DMS79 (cell line): ENCODE measurements at regions not wholly inside any gene's neighbourhood (a gene's known extent, or its start where the extent isn't known, plus 50 kb on each side); places are given as distances from the start of the nearest gene placed in this dataset.

Source experiments
- DNase-seq: peaks from one replicate; lab custom pipeline; 2025; lab: John Stamatoyannopoulos, UW

DNA sequence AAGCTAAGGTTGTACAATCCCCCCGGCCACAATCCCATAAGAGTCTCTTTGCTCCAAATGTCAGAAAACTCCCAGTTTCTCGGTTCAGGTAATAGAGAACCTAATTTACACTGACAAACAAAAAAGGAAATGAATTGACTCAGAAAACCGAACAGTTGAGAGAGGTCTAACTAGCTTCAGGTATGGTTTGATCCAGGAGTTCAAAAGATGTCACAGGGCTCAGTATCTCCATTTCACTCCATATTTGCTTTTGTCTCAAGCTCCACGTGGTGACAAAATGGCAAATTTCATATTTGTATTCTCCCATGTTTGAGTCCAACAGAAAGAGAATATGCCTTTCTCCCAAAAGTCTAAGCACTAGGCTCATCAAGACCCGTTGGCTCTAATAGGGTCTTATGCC is 117.4 kb downstream of the AXIN2 start:
- DNase-seq: no peak

GRCh38 chr17:65442691-65443090 is 118.8 kb downstream of the AXIN2 start:
- DNase-seq: no peak

- DNase-seq: no peak
These were observed 119.2 kb downstream of the AXIN2 start for GRCh38 chr17:65442250-65442649.

- no peak for DNase-seq
These were observed 120.3 kb downstream of the AXIN2 start for GRCh38 chr17:65441053-65441605.

DNA sequence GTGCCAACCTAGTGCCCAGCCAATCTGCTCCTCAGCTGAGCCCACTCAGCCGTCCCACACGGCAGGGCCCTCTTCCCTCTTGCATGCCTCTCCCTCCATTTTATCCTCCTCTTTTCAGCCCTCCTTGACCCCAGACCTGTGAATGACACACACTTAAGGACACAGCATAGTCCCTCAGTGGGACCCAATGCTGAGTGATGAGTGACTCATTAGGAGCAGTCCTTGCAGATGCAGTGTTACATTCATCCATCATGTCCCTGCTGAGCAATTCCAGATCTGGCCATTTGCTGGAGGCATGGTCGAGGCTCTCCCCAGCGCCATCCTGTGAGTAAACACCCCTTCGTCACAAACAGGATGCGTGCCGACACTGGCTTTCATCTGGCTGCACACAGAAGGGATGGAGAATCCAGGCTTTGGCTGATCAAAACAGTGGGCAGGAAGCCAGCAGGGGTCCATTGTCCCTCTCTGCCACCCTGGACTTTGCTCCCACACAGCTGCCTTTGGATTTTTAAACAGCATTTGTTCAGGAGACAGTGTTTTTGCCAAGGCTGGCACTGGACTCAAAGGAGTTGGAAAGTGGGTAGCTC is 122.6 kb downstream of the AXIN2 start:
- no peak for DNase-seq

DNA sequence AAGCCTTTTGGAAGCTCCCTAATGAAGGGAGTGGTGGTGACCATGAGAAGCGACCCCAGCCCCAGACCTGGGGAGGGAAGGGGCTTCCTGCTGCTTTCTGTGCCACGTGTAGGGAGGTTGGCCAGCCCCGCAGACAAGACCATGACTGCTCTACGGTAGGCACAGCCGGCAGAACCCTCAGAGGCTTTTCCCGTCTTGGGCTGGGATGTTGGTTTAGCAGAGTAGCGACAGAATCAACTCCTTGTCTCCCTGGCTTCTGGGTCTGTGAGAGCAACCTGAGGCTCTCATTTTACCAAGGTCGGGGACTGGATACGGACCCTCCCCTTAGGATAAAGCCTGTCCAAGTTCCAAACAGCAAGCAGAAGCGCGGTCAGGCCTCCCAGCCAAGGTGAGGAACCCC is 123.3 kb downstream of the AXIN2 start:
- DNase-seq: no peak

DNA sequence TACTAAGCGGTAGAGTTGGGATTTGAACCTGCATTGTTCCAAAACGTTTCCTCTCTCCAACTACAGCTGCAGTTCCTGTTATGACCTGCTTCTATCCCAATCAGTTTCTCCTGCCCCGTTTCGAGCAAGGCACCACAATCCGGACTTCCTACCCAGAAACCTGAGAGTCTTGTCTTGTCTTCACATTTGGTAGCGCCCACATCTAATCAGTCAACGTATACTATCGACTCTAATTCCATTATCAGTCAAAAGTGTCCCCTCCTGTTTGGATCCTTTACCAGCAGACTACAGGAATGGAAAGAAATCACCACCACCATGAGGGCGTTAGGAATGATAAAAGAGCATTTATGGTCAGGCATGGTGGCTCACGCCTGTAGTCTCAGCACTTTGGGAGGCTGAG is 124.6 kb downstream of the AXIN2 start:
- no peak for DNase-seq

- no peak for DNase-seq
These were observed 126.6 kb downstream of the AXIN2 start for GRCh38 chr17:65434878-65435277.

DNA sequence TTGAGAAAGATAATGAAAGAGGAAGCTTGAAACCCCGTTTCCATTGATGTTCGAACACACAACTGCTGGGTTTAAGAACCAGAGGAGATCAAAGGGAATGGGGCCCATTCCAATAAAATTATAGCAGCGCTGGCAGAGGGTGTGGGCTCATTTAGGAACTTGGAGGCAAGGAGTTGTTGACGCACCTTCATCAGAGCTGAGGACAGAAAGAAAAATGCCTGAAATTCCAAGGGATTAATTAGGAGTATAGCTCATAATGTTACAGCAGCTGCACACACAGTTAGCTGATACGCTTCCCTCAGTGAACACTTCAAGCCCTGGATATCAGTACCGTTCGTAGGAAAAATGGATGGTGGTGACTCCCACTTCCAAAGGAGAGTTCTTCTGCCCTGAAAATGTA is 127.2 kb downstream of the AXIN2 start:
- DNase-seq: no peak

DNA sequence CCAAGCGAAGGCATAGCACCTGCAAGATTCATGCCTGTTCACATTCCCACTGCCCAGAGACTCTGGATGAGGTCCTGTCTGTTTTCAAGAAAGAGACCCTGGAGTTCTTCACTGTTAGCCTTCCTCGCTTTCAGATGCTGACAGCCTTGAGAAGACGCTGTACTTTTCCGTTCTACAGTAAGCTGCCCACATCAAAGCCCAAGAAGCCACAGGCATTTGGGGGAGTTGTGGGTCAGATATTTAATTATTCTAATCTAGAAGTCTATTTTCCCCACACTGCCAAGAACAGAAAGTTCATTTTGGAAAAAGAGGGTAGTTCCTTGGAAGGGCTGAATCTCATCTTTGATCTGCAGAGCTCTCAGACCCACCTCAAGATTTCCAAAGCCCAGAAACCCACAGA is 127.9 kb downstream of the AXIN2 start:
- no peak for DNase-seq

- DNase-seq: no peak
These were observed 128.3 kb downstream of the AXIN2 start for GRCh38 chr17:65433157-65433556.

DNA sequence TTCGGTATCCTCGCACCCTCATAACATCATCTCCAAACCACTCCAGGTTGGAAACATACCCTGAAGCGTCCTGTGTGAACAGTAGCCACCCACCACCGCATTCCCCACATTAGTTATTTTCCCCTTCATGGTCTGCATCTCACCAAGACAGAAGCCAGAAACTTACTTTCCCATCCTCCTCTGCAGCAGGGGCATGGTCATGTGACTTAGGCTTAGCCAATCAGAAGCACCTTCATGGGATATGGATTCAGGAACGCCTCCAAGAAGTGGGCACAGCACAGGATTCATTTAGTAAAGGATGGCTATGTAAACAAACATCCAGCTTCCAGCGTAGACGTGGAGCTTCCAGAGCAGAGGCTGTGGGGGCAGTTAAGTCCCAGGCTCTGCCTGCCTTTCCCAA is 130.3 kb downstream of the AXIN2 start:
- no peak for DNase-seq

GRCh38 chr17:65430209-65430833 is 131.1 kb downstream of the AXIN2 start:
- no peak for DNase-seq

DNA sequence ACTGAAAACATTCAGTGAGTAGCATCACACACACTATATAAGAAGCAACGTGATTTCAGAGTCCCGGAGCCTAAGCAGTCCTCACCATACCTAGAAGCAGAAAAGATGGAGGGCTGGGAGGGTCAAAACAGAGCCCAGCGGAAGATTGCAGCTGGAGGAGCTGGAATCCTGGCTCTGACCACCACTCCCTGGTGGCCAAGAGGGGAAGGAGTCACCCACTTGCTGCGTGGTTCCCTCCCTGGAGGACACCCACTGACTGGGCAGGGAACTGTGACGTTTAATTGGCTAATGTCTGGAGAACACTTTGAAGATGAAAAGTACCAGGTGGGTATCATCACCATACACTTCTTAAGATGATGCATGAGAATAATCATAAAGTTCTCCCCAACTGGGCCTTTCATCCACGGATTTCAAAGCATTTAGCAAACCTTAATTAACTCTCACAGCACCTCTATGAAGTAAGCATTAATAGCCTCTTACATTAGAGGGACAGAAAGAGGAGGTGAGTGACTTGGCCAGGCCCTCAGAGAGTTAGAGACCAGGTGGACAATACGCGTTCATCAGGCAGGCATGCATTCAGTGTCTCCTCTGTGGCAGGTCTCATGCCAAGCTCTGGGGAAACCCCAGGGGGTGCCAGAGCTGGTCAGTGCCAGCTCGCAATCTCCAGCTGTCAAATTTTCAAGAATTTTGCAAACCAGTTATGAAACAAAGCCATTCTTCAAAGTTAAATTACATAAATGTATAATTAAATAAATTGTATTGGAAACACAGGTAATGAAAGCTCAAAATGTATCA is 137.9 kb downstream of the AXIN2 start:
- DNase-seq: no peak

DNA sequence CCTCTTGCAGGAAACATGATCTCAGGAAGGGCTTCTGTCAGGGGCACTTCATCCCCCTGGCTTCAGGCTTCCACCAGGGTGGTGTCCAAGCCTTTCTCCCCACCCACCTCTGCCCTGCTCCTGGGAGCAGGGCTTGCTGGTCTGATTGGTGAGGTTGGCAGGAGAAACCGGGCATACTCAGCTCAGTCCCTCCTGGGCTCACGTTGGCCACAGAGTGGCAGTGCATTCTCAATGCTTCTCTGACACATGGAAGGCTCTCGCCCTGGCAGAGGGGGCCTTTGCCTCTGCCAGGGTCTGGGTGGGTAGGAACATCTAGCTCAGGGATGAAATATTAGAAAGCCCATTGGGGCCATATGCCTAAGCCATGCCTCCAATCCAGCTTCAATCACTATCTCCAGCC is 142.8 kb downstream of the AXIN2 start:
- no peak for DNase-seq

DNA sequence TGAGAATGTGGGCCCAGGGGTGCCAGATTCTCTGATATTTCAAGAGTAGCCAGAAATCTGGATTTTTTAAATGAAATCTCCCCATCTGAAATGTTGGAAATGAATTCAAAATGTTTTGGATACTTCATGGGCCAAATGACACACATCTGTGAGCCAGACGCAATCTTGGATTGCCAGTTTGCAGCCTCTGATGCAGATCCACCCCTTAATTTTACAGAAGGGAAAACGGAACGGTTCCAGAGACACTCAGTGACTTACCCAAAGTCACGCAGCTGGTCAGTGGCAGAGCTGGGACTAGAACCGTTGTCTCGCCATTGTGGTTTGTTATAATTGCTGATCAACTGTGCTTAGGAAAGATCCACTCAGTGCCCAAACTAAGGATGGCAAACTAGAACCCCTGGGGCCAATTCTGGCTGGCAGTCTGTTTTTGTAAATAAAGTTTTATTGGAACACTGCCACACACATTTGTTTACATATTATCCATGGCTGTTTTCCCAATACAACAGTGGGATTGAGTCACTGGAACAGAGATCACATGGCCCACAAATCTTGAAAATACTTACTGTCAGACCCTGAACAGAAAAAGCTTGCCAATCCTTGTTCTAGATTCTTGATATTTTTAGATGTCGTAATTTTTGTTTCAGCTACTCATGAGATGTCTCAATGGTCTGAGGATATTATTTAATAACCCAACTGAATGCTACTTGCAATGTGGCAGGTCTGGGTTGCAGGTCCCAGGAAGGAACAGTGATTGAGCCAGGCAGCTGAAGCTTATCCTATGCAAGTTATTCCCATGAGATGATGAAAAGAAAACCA is 143.8 kb downstream of the AXIN2 start:
- no peak for DNase-seq

GRCh38 chr17:65415991-65416390 is 145.5 kb downstream of the AXIN2 start:
- no peak for DNase-seq

DNA sequence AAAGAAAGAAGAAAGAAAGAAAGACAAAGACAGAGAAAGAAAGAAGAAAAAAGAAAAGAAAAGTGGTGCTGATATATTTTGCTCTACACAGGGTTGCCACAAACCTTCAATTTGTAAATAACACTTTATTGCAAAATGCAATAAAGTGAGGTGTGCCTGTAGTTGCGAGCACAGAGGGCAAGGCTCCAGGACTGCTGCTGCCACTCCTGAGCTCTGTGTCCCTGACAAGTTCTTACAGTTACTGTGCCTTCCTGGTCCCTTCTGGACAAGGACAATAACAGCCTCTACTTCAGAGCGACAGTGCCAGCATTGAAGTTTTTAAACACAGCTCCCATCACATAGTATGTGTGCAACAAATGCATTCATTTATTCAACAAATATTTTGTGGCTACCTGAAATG is 148.1 kb downstream of the AXIN2 start:
- no peak for DNase-seq

DNA sequence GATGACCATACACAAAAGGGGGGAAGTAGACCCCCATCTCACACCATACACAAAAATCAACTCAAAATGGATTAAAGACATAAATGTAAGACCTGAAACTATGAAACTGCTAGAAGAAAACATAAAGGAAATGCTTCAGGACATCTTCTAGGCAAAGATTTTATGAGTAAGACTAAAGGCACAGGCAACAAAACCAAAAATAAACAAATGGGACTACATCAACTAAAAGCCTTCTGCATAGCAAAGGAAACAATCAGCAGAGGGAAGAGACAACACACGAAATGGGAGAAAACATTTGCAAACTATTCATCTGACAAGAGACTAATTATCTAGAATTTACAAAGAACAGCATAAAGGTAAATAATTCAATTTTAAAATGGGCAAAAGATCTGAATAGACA is 152.1 kb downstream of the AXIN2 start:
- no peak for DNase-seq

- DNase-seq: no peak
These were observed 153.4 kb downstream of the AXIN2 start for GRCh38 chr17:65408050-65408449.

- no peak for DNase-seq
These were observed 154.4 kb downstream of the AXIN2 start for GRCh38 chr17:65407017-65407416.

DNA sequence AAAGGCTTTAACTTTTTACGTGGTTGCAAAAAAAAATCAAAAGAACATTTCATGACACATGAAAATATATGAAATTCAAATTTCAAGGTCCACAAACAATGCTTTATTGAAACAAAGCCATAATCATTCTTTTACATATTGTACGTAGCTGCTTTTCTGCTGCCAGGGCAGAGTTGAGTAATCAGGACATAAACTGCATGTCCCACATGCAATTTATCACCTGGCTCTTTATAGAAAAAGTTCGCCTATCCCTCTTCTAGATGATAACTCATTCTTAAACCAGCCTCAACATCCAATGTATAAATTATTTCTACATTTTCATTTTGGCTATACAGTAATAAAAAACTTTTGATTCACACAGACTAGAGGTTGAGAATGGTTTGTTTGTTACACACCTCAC is 154.9 kb downstream of the AXIN2 start:
- DNase-seq: no peak
